ENCODE measurements at regions not wholly inside any gene's neighbourhood (a gene's known extent, or its start where the extent isn't known, plus 50 kb on each side); places are given as distances from the start of the nearest gene placed in this dataset.

DNA sequence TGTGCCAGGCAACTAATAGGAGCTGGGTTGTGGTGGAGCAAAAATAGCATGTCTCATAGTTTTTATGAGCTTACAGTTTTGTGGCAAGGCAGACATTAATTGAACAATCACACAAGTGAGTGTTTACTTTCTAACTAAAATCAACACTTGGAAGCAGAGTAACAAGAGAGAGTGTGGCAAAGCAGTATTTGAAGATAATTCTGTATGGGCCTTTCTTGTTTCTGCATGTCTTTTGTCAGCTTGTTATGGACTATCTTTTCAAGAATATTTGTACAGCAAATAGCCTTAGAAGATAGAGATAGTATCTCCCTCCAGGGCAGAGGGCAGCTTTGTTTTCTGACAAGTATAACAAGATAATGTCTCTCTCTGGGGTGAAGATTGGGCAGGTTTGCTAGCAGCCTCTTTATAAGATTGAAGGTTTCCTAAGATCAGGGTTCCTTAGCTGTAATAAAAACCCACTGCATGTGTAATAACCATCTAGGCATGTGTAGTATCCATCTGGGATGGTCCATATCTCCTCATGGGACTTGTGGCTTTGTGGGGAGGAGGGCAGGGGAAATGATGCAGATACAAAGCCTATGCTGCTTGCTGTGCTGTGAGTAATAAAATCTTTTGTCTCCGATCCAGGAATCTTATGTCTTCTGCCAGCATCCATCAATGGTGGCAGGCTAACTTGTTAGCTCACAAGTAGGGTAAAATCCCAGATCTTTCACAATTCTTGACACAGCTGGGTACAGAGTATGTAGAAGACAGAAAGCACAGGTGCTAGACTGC, 479.9 kb downstream of the KDM4C start:
- Histone ChIP-seq H3K9me3 (no peaks in the 10 kb centered on the region), H3K4me3 (no peak overlapping the region), H3K36me3 (no peaks in the 10 kb centered on the region), H3K27ac (no peak overlapping the region), H3K4me1 (no peaks in the 10 kb centered on the region), H3K27me3 (no peaks in the 10 kb centered on the region)
- TF ChIP-seq, protein P1, sequence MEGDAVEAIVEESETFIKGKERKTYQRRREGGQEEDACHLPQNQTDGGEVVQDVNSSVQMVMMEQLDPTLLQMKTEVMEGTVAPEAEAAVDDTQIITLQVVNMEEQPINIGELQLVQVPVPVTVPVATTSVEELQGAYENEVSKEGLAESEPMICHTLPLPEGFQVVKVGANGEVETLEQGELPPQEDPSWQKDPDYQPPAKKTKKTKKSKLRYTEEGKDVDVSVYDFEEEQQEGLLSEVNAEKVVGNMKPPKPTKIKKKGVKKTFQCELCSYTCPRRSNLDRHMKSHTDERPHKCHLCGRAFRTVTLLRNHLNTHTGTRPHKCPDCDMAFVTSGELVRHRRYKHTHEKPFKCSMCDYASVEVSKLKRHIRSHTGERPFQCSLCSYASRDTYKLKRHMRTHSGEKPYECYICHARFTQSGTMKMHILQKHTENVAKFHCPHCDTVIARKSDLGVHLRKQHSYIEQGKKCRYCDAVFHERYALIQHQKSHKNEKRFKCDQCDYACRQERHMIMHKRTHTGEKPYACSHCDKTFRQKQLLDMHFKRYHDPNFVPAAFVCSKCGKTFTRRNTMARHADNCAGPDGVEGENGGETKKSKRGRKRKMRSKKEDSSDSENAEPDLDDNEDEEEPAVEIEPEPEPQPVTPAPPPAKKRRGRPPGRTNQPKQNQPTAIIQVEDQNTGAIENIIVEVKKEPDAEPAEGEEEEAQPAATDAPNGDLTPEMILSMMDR (IDR thresholded peaks at IDR 0.05) = no peak
- intact Hi-C loops (cut with DNase I) = no loop called here
- no peak for DNase-seq (ENCODE audit: low spot score in 2 of 2)

DNA sequence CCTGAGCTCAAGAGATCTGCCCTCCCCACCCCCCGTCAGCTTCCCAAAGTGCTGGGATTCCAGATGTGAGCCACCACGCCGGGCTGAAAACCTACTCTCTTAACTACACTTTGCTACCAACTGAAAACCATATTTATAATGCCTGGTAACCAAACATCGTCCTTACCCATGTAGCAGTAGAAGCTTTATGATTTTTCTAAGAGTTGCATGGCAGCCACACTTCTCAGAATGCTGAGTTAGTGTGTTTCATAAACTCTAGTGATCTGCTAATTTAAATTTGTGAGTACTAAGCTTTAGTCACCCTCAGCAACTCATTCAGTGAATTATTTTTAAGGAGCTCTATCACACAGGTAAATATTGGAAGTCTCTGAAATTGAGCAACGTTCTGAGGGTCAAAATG, 478.4 kb downstream of the KDM4C start:
- TF ChIP-seq, protein P1 (IDR thresholded peaks at IDR 0.05) = no peak
- Histone ChIP-seq H3K4me3 (no peak overlapping the region), H3K9me3 (no peaks in the 10 kb centered on the region), H3K27me3 (no peaks in the 10 kb centered on the region), H3K36me3 (no peaks in the 10 kb centered on the region), H3K27ac (no peak overlapping the region), H3K4me1 (no peaks in the 10 kb centered on the region)
- no peak for DNase-seq (ENCODE audit: low spot score in 2 of 2)
- intact Hi-C loops (cut with DNase I) = no loop called here

DNA sequence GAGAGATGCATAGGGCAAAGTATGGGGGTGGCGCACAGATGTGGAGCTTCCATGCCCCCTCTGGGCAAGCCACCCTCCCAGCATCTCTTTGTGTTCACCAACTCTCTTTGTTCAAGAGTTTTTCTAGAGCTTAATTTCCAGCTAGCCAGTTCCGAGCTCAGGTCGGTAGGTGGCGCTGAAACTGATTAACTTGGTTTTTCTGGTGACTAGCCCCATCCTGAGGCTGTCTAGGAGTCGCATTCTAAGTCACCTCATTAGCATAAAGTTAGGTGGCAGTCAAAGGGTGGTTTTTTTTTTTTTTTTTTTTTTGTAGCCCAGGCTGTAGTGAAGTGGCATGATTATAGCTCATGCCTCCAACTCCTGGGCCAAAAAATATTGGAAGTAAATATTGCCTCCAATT, 476.4 kb downstream of the KDM4C start:
- H3K4me3 ChIP-seq = no peak overlapping the region
- no peak for DNase-seq (ENCODE audit: low spot score in 2 of 2)
- H3K27ac ChIP-seq = no peak overlapping the region
- intact Hi-C loops (cut with DNase I) = no loop called here
- H3K4me1 ChIP-seq = no peaks in the 10 kb centered on the region
- no peaks in the 10 kb centered on the region for H3K9me3 ChIP-seq
- H3K27me3 ChIP-seq = no peaks in the 10 kb centered on the region
- H3K36me3 ChIP-seq = no peaks in the 10 kb centered on the region
- TF ChIP-seq, protein P1 (IDR thresholded peaks at IDR 0.05) = peak in 1 of 3 experiments; percentile 18

DNA sequence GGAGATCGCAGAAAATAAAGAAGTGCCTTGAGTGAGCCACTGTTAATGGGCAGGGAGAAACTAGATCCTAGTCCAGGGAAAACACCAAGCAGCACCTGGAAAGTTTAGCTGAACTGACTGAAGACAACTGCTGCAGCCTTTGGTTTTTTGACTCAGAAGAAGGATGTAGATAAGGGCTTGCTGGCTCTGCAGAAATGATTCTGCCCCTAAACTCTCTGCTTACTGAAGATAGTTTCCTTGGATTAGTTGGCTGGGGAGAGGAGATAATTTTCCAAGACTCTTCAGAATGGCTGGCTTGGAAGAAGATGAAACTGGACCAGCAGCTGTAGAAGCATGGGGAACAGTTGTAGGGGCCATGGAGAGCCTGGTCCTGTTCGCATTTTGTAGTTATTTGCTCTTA, 471.8 kb downstream of the KDM4C start:
- Histone ChIP-seq H3K4me1 (no peaks in the 10 kb centered on the region), H3K36me3 (no peaks in the 10 kb centered on the region), H3K27ac (no peak overlapping the region), H3K27me3 (no peaks in the 10 kb centered on the region), H3K9me3 (no peaks in the 10 kb centered on the region), H3K4me3 (no peak overlapping the region)
- TF ChIP-seq, protein P1 (IDR thresholded peaks at IDR 0.05) = no peak
- no peak for DNase-seq (ENCODE audit: low spot score in 2 of 2)
- intact Hi-C loops (cut with DNase I) = no loop called here

DNA sequence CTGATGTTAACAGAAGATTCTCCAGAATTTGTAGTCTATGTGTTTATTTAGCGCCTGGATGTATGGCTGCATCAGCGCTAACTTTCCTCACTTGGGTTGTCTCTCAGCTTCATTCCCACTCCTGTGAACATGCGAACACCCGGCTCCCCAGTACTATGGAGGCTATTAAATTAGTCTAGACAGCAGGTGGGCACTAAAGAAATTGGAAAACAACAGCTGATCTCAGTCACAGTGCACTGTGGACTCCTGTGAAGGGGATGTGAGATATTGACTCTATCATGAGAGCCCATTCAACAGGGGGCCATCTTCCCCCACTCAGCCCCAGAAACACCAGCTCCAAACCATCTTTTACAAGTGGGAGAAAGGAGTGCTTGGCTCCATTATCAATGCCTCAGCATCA, 471.0 kb downstream of the KDM4C start:
- H3K36me3 ChIP-seq = no peaks in the 10 kb centered on the region
- H3K27ac ChIP-seq = no peak overlapping the region
- TF ChIP-seq, protein P1 (IDR thresholded peaks at IDR 0.05) = no peak
- H3K27me3 ChIP-seq = no peaks in the 10 kb centered on the region
- no peaks in the 10 kb centered on the region for H3K9me3 ChIP-seq
- no peak for DNase-seq (ENCODE audit: low spot score in 2 of 2)
- H3K4me3 ChIP-seq = no peak overlapping the region
- intact Hi-C loops (cut with DNase I) = no loop called here
- H3K4me1 ChIP-seq = no peaks in the 10 kb centered on the region
